ENCODE measurements at regions not wholly inside any gene's neighbourhood (a gene's known extent, or its start where the extent isn't known, plus 50 kb on each side); places are given as distances from the start of the nearest gene placed in this dataset.

DNA sequence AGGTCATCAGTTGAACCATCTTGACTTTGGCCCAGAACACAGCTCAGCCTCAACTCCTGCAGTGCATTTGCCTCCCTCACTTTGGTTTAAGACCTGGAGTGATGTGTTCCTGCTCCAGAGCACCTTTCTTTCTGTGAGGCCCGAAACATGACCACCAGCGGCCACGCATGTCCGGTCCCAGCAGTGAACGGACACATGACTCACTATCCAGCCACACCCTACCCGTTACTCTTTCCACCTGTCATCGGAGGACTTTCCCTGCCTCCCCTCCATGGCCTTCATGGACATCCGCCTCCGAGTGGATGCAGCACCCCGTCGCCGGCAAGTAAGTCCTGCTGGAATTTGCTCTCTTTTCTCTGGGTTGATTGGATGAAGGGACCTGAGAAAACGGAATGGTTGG lies 253.8 kb upstream of the RARB start:
- Histone ChIP-seq H3K4me3 (replicated peaks in 1 of 3; ENCODE audit: low read depth in 2 of 3, low read length in 3 of 3) (no peak overlapping the region), H3K36me3 (replicated peaks in 1 of 2; ENCODE audit: control insufficient read depth in 1 of 2, insufficient read depth in 2 of 2, low read length in 2 of 2) (no peaks in the 10 kb centered on the region), H4K20me1 (ENCODE audit: insufficient read depth, low read length) (no peaks in the 10 kb centered on the region), H2AFZ (ENCODE audit: insufficient read depth, low read depth, low read length, poor library complexity, severe bottlenecking) (no peak overlapping the region), H3K9ac (ENCODE audit: insufficient read depth, low read length, poor library complexity, severe bottlenecking) (no peak overlapping the region), H3K27ac (ENCODE audit: low read depth in 1 of 2, low read length in 2 of 2) (no peak overlapping the region), H3K27me3 (ENCODE audit: control insufficient read depth in 2 of 2, insufficient read depth in 2 of 2, low read length in 2 of 2) (no peaks in the 10 kb centered on the region), H3K4me1 (ENCODE audit: control insufficient read depth in 1 of 2, insufficient read depth in 2 of 2, low read length in 2 of 2) (no peaks in the 10 kb centered on the region), H3K9me3 (replicated peaks in 1 of 2; ENCODE audit: control insufficient read depth in 1 of 2, insufficient read depth in 1 of 2, low read length in 2 of 2) (peaks cover 4 to 12% of the 10 kb centered on the region in 2 donors), H3K4me2 (replicated peaks; ENCODE audit: extremely low read depth, low read length, poor library complexity, severe bottlenecking) (no peak overlapping the region), H3K79me2 (ENCODE audit: insufficient read depth, low read length) (no peaks in the 10 kb centered on the region)
- no peak overlapping the region for H3K27ac Mint-ChIP-seq
- H3K9me3 Mint-ChIP-seq, result peaks cover 0 to 18% (median 0%) of the 10 kb centered on the region in 7 donors
- no peaks in the 10 kb centered on the region for H3K36me3 Mint-ChIP-seq
- H3K4me1 Mint-ChIP-seq, result no peaks in the 10 kb centered on the region
- H3K27me3 Mint-ChIP-seq (ENCODE audit: low read depth in 3 of 3), result no peaks in the 10 kb centered on the region
- no peak for DNase-seq
- no peak overlapping the region for H3K4me3 Mint-ChIP-seq
- TF ChIP-seq, protein P1, sequence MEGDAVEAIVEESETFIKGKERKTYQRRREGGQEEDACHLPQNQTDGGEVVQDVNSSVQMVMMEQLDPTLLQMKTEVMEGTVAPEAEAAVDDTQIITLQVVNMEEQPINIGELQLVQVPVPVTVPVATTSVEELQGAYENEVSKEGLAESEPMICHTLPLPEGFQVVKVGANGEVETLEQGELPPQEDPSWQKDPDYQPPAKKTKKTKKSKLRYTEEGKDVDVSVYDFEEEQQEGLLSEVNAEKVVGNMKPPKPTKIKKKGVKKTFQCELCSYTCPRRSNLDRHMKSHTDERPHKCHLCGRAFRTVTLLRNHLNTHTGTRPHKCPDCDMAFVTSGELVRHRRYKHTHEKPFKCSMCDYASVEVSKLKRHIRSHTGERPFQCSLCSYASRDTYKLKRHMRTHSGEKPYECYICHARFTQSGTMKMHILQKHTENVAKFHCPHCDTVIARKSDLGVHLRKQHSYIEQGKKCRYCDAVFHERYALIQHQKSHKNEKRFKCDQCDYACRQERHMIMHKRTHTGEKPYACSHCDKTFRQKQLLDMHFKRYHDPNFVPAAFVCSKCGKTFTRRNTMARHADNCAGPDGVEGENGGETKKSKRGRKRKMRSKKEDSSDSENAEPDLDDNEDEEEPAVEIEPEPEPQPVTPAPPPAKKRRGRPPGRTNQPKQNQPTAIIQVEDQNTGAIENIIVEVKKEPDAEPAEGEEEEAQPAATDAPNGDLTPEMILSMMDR (IDR thresholded peaks at IDR 0.05), result no peak
- intact Hi-C loops (cut with micrococcal nuclease), result no loop called here
- 90% methylated on average over 13 of the region's 13 CpGs for WGBS (ENCODE audit: insufficient coverage)

DNA sequence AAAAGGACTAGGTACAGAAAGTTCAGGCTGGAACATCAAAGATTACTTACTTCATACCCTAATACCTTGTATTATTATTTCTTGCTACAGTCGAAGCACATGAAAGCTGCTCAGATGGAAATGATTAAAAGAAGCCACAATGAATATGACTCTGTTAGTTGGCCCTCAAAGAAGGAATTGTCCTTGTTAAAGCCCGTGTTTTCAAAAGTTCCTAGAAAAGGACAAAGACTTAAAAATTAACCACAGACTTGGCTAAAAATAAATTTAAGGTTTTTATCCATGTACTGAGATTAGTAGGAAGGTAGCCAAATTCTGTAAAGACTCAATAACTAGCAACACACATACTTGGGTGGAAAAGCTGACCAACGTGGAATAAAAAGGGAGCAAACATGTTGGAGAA lies 251.0 kb upstream of the RARB start:
- H3K36me3 Mint-ChIP-seq, result no peaks in the 10 kb centered on the region
- WGBS (ENCODE audit: insufficient coverage), result no CpG with 5 or more reads among the region's 3 CpGs
- H3K27ac Mint-ChIP-seq, result no peak overlapping the region
- no peaks in the 10 kb centered on the region for H3K27me3 Mint-ChIP-seq (ENCODE audit: low read depth in 3 of 3)
- peaks cover 4 to 7% of the 10 kb centered on the region in 2 donors for H3K9me3 ChIP-seq (replicated peaks in 1 of 2; ENCODE audit: control insufficient read depth in 1 of 2, insufficient read depth in 1 of 2, low read length in 2 of 2)
- H4K20me1 ChIP-seq (ENCODE audit: insufficient read depth, low read length), result no peaks in the 10 kb centered on the region
- H3K9me3 Mint-ChIP-seq, result peaks cover 0 to 10% (median 2%) of the 10 kb centered on the region in 7 donors
- no peak overlapping the region for H3K4me3 Mint-ChIP-seq
- TF ChIP-seq, protein P1 (IDR thresholded peaks at IDR 0.05), result no peak
- no peaks in the 10 kb centered on the region for H3K27me3 ChIP-seq (ENCODE audit: control insufficient read depth in 2 of 2, insufficient read depth in 2 of 2, low read length in 2 of 2)
- H3K4me3 ChIP-seq (replicated peaks in 1 of 3; ENCODE audit: low read depth in 2 of 3, low read length in 3 of 3), result no peak overlapping the region
- no peak overlapping the region for H3K27ac ChIP-seq (ENCODE audit: low read depth in 1 of 2, low read length in 2 of 2)
- no peaks in the 10 kb centered on the region for H3K4me1 ChIP-seq (ENCODE audit: control insufficient read depth in 1 of 2, insufficient read depth in 2 of 2, low read length in 2 of 2)
- H3K4me2 ChIP-seq (replicated peaks; ENCODE audit: extremely low read depth, low read length, poor library complexity, severe bottlenecking), result no peak overlapping the region
- DNase-seq, result no peak
- no peaks in the 10 kb centered on the region for H3K36me3 ChIP-seq (replicated peaks in 1 of 2; ENCODE audit: control insufficient read depth in 1 of 2, insufficient read depth in 2 of 2, low read length in 2 of 2)
- intact Hi-C loops (cut with micrococcal nuclease), result no loop called here
- H3K9ac ChIP-seq (ENCODE audit: insufficient read depth, low read length, poor library complexity, severe bottlenecking), result no peak overlapping the region
- no peaks in the 10 kb centered on the region for H3K4me1 Mint-ChIP-seq
- no peaks in the 10 kb centered on the region for H3K79me2 ChIP-seq (ENCODE audit: insufficient read depth, low read length)
- no peak overlapping the region for H2AFZ ChIP-seq (ENCODE audit: insufficient read depth, low read depth, low read length, poor library complexity, severe bottlenecking)

Data from CD14-positive monocyte (primary cell).